T-cell (primary cell): ENCODE measurements at regions not wholly inside any gene's neighbourhood (a gene's known extent, or its start where the extent isn't known, plus 50 kb on each side); places are given as distances from the start of the nearest gene placed in this dataset.

Experiments
- ATAC-seq, 4 experiments: fragments of 200-7000 bp in 3 of 4; fragments of 150-1000 bp in 1 of 4; cut with Tn5 transposase; replicated peaks in 1 of 4; 1 replicate in 3 of 4; 2 replicates in 1 of 4; pipeline ENCODE4 v1.10.0; 2021; ENCODE audit warnings: moderate library complexity in 3 of 4, mild to moderate bottlenecking in 2 of 4, moderate number of reproducible peaks in 1 of 4
- CTCF ChIA-PET, 2 donors: fragments of 300-600 bp; sonication (Branson Sonifier 250); formaldehyde crosslinking; loops; one replicate each; lab custom pipeline; 2022; ENCODE audit warnings: antibody characterized with exemption in 2 of 2; lab: Charles Lee
- POLR2A ChIA-PET, 2 donors: fragments of 300-600 bp; sonication (Branson Sonifier 250); formaldehyde crosslinking; loops; one replicate each; lab custom pipeline; 2022; ENCODE audit warnings: antibody characterized with exemption in 2 of 2; lab: Charles Lee
- DNase-seq, 35 experiments: peaks; one replicate each; pipeline versions ENCODE4 v3.0.0 to v3.0.0-alpha.2; 2013 to 2023
- H3K27ac ChIP-seq: one replicate; pipeline ENCODE4 v1.5.1; 2013; ENCODE audit warnings: low read length
- H3K27me3 ChIP-seq, 2 experiments: replicated peaks in 1 of 2; 1 replicate in 1 of 2; 2 replicates in 1 of 2; pipeline versions ENCODE4 v1.6.1 to v1.7.0; 2013; ENCODE audit warnings: low read length in 1 of 2, mixed read lengths in 1 of 2; ENCODE audit not compliant: control insufficient read depth in 2 of 2, insufficient read depth in 2 of 2; ENCODE audit errors: extremely low read depth in 1 of 2
- H3K36me3 ChIP-seq, 2 donors: 1 replicate in 1 of 2; 2 replicates in 1 of 2; pipeline versions ENCODE4 v1.6.1 to v1.7.0; 2013; ENCODE audit warnings: low read length in 1 of 2; ENCODE audit not compliant: control insufficient read depth in 2 of 2, insufficient read depth in 1 of 2; ENCODE audit errors: extremely low read depth in 1 of 2
- H3K4me1 ChIP-seq, 2 experiments: 1 replicate in 1 of 2; 2 replicates in 1 of 2; pipeline versions ENCODE4 v1.6.1 to v1.7.0; 2013; ENCODE audit warnings: low read length in 2 of 2, mixed read lengths in 1 of 2; ENCODE audit not compliant: insufficient read depth in 2 of 2, control insufficient read depth in 1 of 2; ENCODE audit errors: extremely low read depth in 1 of 2
- H3K4me3 ChIP-seq, 2 donors: 1 replicate in 1 of 2; 2 replicates in 1 of 2; pipeline versions ENCODE4 v1.5.1 to v1.7.0; 2013; ENCODE audit warnings: mild to moderate bottlenecking in 2 of 2, low read length in 1 of 2, moderate library complexity in 1 of 2; ENCODE audit not compliant: control insufficient read depth in 1 of 2; ENCODE audit errors: extremely low read depth in 1 of 2
- H3K9me3 ChIP-seq: 2 replicates; pipeline ENCODE4 v1.7.0; 2013
- H3K27ac Mint-ChIP-seq, 2 donors: one replicate each; pipeline ENCODE4 v1.8.0; 2020 to 2021; ENCODE audit warnings: mild to moderate bottlenecking in 2 of 2, mixed read lengths in 2 of 2
- H3K27me3 Mint-ChIP-seq, 2 donors: one replicate each; pipeline ENCODE4 v1.8.0; 2021 to 2022; ENCODE audit warnings: mixed read lengths in 2 of 2
- H3K36me3 Mint-ChIP-seq: one replicate; pipeline ENCODE4 v1.8.0; 2021; ENCODE audit warnings: mixed read lengths
- H3K4me1 Mint-ChIP-seq, 3 donors: one replicate each; pipeline ENCODE4 v1.8.0; 2020 to 2022; ENCODE audit warnings: mixed read lengths in 3 of 3, mild to moderate bottlenecking in 1 of 3
- H3K4me3 Mint-ChIP-seq, 3 donors: one replicate each; pipeline ENCODE4 v1.8.0; 2020 to 2022; ENCODE audit warnings: mild to moderate bottlenecking in 3 of 3, mixed read lengths in 3 of 3, moderate library complexity in 3 of 3
- H3K9me3 Mint-ChIP-seq, 3 donors: one replicate each; pipeline ENCODE4 v1.8.0; 2020 to 2022; ENCODE audit warnings: mixed read lengths in 3 of 3
- WGBS: methylation state at CpG from one replicate; pipeline ENCODE4 v1.1.5; 2013; ENCODE audit warnings: missing lambda C conversion rate; ENCODE audit not compliant: insufficient coverage; 5-methylcytosine and 5-hydroxymethylcytosine counted together

GRCh38 chr15:35229085-35229484 lies 144.0 kb upstream of the NANOGP8 start:
- ChIA-PET CTCF (no interaction called here), POLR2A (no interaction called here)
- peaks cover 6% of the 10 kb centered on the region for H3K36me3 Mint-ChIP-seq
- H3K27ac Mint-ChIP-seq: no peak overlapping the region
- no peak for DNase-seq
- Histone ChIP-seq H3K27me3 (peaks cover 0 to 6% of the 10 kb centered on the region in 2 experiments), H3K27ac (no peak overlapping the region), H3K9me3 (no peaks in the 10 kb centered on the region), H3K36me3 (no peaks in the 10 kb centered on the region), H3K4me3 (no peak overlapping the region), H3K4me1 (no peaks in the 10 kb centered on the region)
- H3K9me3 Mint-ChIP-seq: peaks cover 16 to 24% (median 18%) of the 10 kb centered on the region in 3 donors
- no peaks in the 10 kb centered on the region for H3K4me1 Mint-ChIP-seq
- H3K27me3 Mint-ChIP-seq: no peaks in the 10 kb centered on the region
- no peak overlapping the region for H3K4me3 Mint-ChIP-seq
- no peak for ATAC-seq
- WGBS: no CpG with 5 or more reads among the region's 3 CpGs

GRCh38 chr15:35218215-35218614 lies 133.1 kb upstream of the NANOGP8 start:
- ChIA-PET POLR2A (no interaction called here), CTCF (no interaction called here)
- Mint-ChIP-seq H3K9me3 (no peaks in the 10 kb centered on the region), H3K4me3 (no peak overlapping the region), H3K4me1 (no peaks in the 10 kb centered on the region), H3K27me3 (no peaks in the 10 kb centered on the region), H3K36me3 (no peaks in the 10 kb centered on the region), H3K27ac (no peak overlapping the region)
- H3K9me3 ChIP-seq: no peaks in the 10 kb centered on the region
- H3K27me3 ChIP-seq: no peaks in the 10 kb centered on the region
- H3K36me3 ChIP-seq: no peaks in the 10 kb centered on the region
- no peak overlapping the region for H3K4me3 ChIP-seq
- DNase-seq: no peak
- WGBS: no CpG with 5 or more reads among the region's 1 CpG
- H3K4me1 ChIP-seq: no peaks in the 10 kb centered on the region
- no peak overlapping the region for H3K27ac ChIP-seq
- ATAC-seq: no peak

- no peaks in the 10 kb centered on the region for H3K36me3 Mint-ChIP-seq
- no peaks in the 10 kb centered on the region for H3K27me3 Mint-ChIP-seq
- H3K27me3 ChIP-seq: no peaks in the 10 kb centered on the region
- ATAC-seq (no peak), DNase-seq (no peak)
- H3K4me3 ChIP-seq: no peak overlapping the region
- CTCF ChIA-PET: no interaction called here
- H3K9me3 Mint-ChIP-seq: no peaks in the 10 kb centered on the region
- H3K4me3 Mint-ChIP-seq: no peak overlapping the region
- POLR2A ChIA-PET: no interaction called here
- no peak overlapping the region for H3K27ac Mint-ChIP-seq
- no peaks in the 10 kb centered on the region for H3K4me1 Mint-ChIP-seq
- no peak overlapping the region for H3K27ac ChIP-seq
- no peaks in the 10 kb centered on the region for H3K4me1 ChIP-seq
- no peaks in the 10 kb centered on the region for H3K36me3 ChIP-seq
- no peaks in the 10 kb centered on the region for H3K9me3 ChIP-seq
Observed at GRCh38 chr15:35215093-35215492, 130.0 kb upstream of the NANOGP8 start.

GRCh38 chr15:35211240-35211902 lies 126.3 kb upstream of the NANOGP8 start:
- H3K27ac ChIP-seq: no peak overlapping the region
- H3K4me3 ChIP-seq: no peak overlapping the region
- Mint-ChIP-seq H3K36me3 (no peaks in the 10 kb centered on the region), H3K4me3 (no peak overlapping the region), H3K27ac (no peak overlapping the region), H3K4me1 (no peaks in the 10 kb centered on the region), H3K27me3 (no peaks in the 10 kb centered on the region), H3K9me3 (no peaks in the 10 kb centered on the region)
- no peaks in the 10 kb centered on the region for H3K9me3 ChIP-seq
- ATAC-seq (no peak), DNase-seq (no peak)
- no peaks in the 10 kb centered on the region for H3K36me3 ChIP-seq
- POLR2A ChIA-PET: no interaction called here
- CTCF ChIA-PET: interaction anchor here in 1 of 2 donors (0.6 kb wide), 1 partner anchor 483 kb away, joined by 3 read pairs; no protein-coding TSS in a partner anchor
- no peaks in the 10 kb centered on the region for H3K4me1 ChIP-seq
- no peaks in the 10 kb centered on the region for H3K27me3 ChIP-seq

- no CpG with 5 or more reads among the region's 2 CpGs for WGBS
- ATAC-seq (no peak), DNase-seq (no peak)
- no peaks in the 10 kb centered on the region for H3K27me3 Mint-ChIP-seq
- no peaks in the 10 kb centered on the region for H3K9me3 Mint-ChIP-seq
- no peaks in the 10 kb centered on the region for H3K36me3 Mint-ChIP-seq
- no peaks in the 10 kb centered on the region for H3K36me3 ChIP-seq
- ChIA-PET POLR2A (no interaction called here), CTCF (no interaction called here)
- no peak overlapping the region for H3K4me3 Mint-ChIP-seq
- H3K9me3 ChIP-seq: no peaks in the 10 kb centered on the region
- H3K4me3 ChIP-seq: no peak overlapping the region
- no peak overlapping the region for H3K27ac ChIP-seq
- no peaks in the 10 kb centered on the region for H3K27me3 ChIP-seq
- H3K27ac Mint-ChIP-seq: no peak overlapping the region
- H3K4me1 ChIP-seq: no peaks in the 10 kb centered on the region
- no peaks in the 10 kb centered on the region for H3K4me1 Mint-ChIP-seq
Observed at GRCh38 chr15:35210370-35210769, 125.3 kb upstream of the NANOGP8 start.

GRCh38 chr15:35209838-35210237 lies 124.7 kb upstream of the NANOGP8 start:
- CTCF ChIA-PET: no interaction called here

GRCh38 chr15:35208353-35208752 lies 123.3 kb upstream of the NANOGP8 start:
- no peaks in the 10 kb centered on the region for H3K9me3 ChIP-seq
- Mint-ChIP-seq H3K9me3 (no peaks in the 10 kb centered on the region), H3K4me3 (no peak overlapping the region), H3K4me1 (no peaks in the 10 kb centered on the region), H3K36me3 (no peaks in the 10 kb centered on the region), H3K27ac (no peak overlapping the region), H3K27me3 (no peaks in the 10 kb centered on the region)
- WGBS: 36% methylated on average over 1 of the region's 3 CpGs
- H3K27me3 ChIP-seq: no peaks in the 10 kb centered on the region
- H3K4me3 ChIP-seq: no peak overlapping the region
- ATAC-seq: no peak
- ChIA-PET CTCF (interaction anchor here in 1 of 2 donors (0.7 kb wide), 1 partner anchor 10 kb away, joined by 3 read pairs; no protein-coding TSS in a partner anchor), POLR2A (no interaction called here)
- no peaks in the 10 kb centered on the region for H3K36me3 ChIP-seq
- H3K4me1 ChIP-seq: no peaks in the 10 kb centered on the region
- no peak for DNase-seq
- no peak overlapping the region for H3K27ac ChIP-seq

More at GRCh38 chr15:35209838-35210237, 124.7 kb upstream of the NANOGP8 start:
- Histone ChIP-seq H3K9me3 (no peaks in the 10 kb centered on the region), H3K4me1 (no peaks in the 10 kb centered on the region), H3K27ac (no peak overlapping the region), H3K4me3 (no peak overlapping the region), H3K27me3 (no peaks in the 10 kb centered on the region), H3K36me3 (no peaks in the 10 kb centered on the region)
- POLR2A ChIA-PET: no interaction called here
- DNase-seq (no peak), ATAC-seq (no peak)
- Mint-ChIP-seq H3K4me1 (no peaks in the 10 kb centered on the region), H3K27ac (no peak overlapping the region), H3K4me3 (no peak overlapping the region), H3K9me3 (no peaks in the 10 kb centered on the region), H3K36me3 (no peaks in the 10 kb centered on the region), H3K27me3 (no peaks in the 10 kb centered on the region)
- no CpG with 5 or more reads among the region's 1 CpG for WGBS
